Lung (tissue), 11 donors: ENCODE measurements at regions not wholly inside any gene's neighbourhood (a gene's known extent, or its start where the extent isn't known, plus 50 kb on each side); places are given as distances from the start of the nearest gene placed in this dataset.

Source experiments
- ATAC-seq: fragments of 200-7000 bp; cut with Tn5 transposase; one replicate; pipeline ENCODE4 v1.9.1; 2020; ENCODE audit warnings: moderate number of reproducible peaks; ENCODE audit not compliant: insufficient read depth, low FRiP score
- DNase-seq, 3 donors: peaks; one replicate each; pipeline ENCODE4 v3.0.0-alpha.2; 2013 to 2017
- H3K27ac ChIP-seq, 2 donors: one replicate each; pipeline ENCODE4 v1.5.1; 2013; ENCODE audit warnings: mild to moderate bottlenecking in 2 of 2, moderate library complexity in 2 of 2, control low read depth in 1 of 2, inconsistent platforms in 1 of 2, low read depth in 1 of 2, low read length in 1 of 2
- H3K27me3 ChIP-seq, 3 donors: one replicate each; pipeline ENCODE4 v1.5.1; 2013; ENCODE audit warnings: low read length in 2 of 3; ENCODE audit not compliant: control insufficient read depth in 3 of 3, insufficient read depth in 3 of 3
- H3K36me3 ChIP-seq, 4 donors: one replicate each; pipeline ENCODE4 v1.5.1; 2013; ENCODE audit warnings: low read length in 4 of 4, mild to moderate bottlenecking in 1 of 4, moderate library complexity in 1 of 4; ENCODE audit not compliant: control insufficient read depth in 4 of 4, insufficient read depth in 4 of 4
- H3K4me1 ChIP-seq, 5 donors: one replicate each; pipeline ENCODE4 v1.5.1; 2013; ENCODE audit warnings: low read length in 5 of 5, mild to moderate bottlenecking in 2 of 5, moderate library complexity in 1 of 5; ENCODE audit not compliant: control insufficient read depth in 5 of 5, insufficient read depth in 5 of 5
- H3K4me3 ChIP-seq: one replicate; pipeline ENCODE4 v1.5.1; 2013; ENCODE audit warnings: mild to moderate bottlenecking, control low read depth, moderate library complexity
- H3K9ac ChIP-seq, 2 donors: one replicate each; pipeline ENCODE4 v1.5.1; 2013; ENCODE audit warnings: low read length in 2 of 2, control low read depth in 1 of 2; ENCODE audit not compliant: insufficient read depth in 1 of 2
- H3K9me3 ChIP-seq, 4 donors: one replicate each; pipeline ENCODE4 v1.5.1; 2013; ENCODE audit warnings: low read length in 3 of 4, mild to moderate bottlenecking in 1 of 4, moderate library complexity in 1 of 4; ENCODE audit not compliant: control insufficient read depth in 4 of 4, insufficient read depth in 3 of 4
- WGBS, 2 donors: extraction: QIAGEN DNeasy Blood & Tissue Kit; methylation state at CpG; one replicate each; pipeline ENCODE4 v1.1.7; 2013; 5-methylcytosine and 5-hydroxymethylcytosine counted together
- TF ChIP-seq, protein P1 (sequence below): IDR thresholded peaks from 2 replicates; pipeline ENCODE4 v1.5.1; 2012; ENCODE audit warnings: mild to moderate bottlenecking; ENCODE audit errors: control extremely low read depth, extremely low read depth
- donor health status: control.
- donor health status: control.
- donor health status: Bipolar disorder and iron deficiency.
- donor health status: healthy.
- donor health status: DM: yes; HTN: yes; CAD: no.

DNA sequence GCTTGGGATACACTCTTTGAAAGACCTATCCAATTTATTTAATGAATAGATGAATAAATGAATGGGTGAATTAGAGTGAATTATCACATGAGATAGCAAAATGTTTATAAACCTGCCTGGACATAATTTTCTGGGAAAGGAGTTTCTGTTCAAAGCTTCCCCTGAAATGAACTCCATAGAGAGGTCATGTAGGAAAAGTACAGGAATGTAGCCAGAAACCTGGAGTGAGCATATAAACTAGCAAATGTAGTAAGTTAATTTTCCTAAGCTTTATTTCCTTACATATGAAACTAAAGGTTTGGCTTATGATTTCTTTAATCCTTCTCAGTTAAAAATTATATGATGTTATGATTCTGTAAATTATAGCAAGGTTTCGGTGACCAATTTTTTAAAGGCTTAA is 380.3 kb upstream of the RSPO3 start:
- DNase-seq (no peak), ATAC-seq (no peak)
- Histone ChIP-seq H3K27me3 (no peaks in the 10 kb centered on the region), H3K4me1 (no peaks in the 10 kb centered on the region), H3K36me3 (no peaks in the 10 kb centered on the region), H3K4me3 (no peak overlapping the region), H3K27ac (no peak overlapping the region), H3K9ac (no peak overlapping the region), H3K9me3 (no peaks in the 10 kb centered on the region)
- 87 to 97% methylated on average over 1 of the region's 1 CpG for WGBS, 2 donors
- TF ChIP-seq, protein P1, sequence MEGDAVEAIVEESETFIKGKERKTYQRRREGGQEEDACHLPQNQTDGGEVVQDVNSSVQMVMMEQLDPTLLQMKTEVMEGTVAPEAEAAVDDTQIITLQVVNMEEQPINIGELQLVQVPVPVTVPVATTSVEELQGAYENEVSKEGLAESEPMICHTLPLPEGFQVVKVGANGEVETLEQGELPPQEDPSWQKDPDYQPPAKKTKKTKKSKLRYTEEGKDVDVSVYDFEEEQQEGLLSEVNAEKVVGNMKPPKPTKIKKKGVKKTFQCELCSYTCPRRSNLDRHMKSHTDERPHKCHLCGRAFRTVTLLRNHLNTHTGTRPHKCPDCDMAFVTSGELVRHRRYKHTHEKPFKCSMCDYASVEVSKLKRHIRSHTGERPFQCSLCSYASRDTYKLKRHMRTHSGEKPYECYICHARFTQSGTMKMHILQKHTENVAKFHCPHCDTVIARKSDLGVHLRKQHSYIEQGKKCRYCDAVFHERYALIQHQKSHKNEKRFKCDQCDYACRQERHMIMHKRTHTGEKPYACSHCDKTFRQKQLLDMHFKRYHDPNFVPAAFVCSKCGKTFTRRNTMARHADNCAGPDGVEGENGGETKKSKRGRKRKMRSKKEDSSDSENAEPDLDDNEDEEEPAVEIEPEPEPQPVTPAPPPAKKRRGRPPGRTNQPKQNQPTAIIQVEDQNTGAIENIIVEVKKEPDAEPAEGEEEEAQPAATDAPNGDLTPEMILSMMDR, result no peak

DNA sequence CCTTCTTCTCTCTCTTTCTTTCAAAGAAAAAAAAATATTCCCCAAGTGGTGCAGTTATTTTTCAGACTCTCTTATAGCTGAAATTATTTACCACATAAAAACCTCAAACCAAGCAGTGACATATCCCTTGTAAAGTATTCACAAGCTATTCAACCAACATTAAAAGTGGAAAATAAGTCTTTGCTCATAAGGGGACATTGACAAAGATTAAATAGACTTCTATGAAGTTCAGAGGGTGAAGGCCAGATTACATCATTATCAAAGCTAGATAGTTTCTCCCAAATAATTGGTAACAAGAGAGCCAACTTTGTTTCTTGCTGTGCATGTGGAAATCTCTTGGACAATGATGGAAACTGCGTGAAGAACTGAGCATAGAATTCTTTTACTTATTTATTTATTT is 379.8 kb upstream of the RSPO3 start:
- DNase-seq, result no peak
- no peak overlapping the region for H3K4me3 ChIP-seq
- no peaks in the 10 kb centered on the region for H3K36me3 ChIP-seq
- whole genome bisulfite sequencing, 2 donors, result 80 to 96% methylated on average over 1 of the region's 1 CpG
- TF ChIP-seq, protein P1, result no peak
- H3K27me3 ChIP-seq, result no peaks in the 10 kb centered on the region
- no peaks in the 10 kb centered on the region for H3K4me1 ChIP-seq
- no peak for ATAC-seq
- H3K27ac ChIP-seq, result no peak overlapping the region
- no peak overlapping the region for H3K9ac ChIP-seq
- no peaks in the 10 kb centered on the region for H3K9me3 ChIP-seq

DNA sequence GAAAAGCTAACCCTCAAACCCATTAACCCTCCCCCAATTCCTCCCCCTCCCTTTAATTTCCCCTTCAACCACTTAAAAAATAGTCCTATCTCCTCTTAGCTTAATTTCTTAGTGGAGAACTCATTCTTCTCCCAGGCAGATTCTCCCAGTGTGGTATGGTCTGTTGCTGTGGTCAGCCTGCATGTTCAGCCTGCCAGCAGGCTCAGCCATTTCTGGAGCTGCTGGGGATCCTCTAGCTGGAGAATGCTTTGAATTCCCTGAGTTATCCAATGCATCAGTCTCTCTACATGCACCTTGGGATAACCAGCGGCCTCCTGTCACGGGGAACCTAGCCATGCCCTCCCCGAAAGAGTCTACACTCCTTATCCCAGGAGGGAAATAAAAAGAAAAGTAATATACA is 375.4 kb upstream of the RSPO3 start:
- Histone ChIP-seq H3K4me1 (no peaks in the 10 kb centered on the region), H3K9me3 (peaks cover 0 to 4% (median 0%) of the 10 kb centered on the region in 4 donors), H3K9ac (no peak overlapping the region), H3K27me3 (no peaks in the 10 kb centered on the region), H3K4me3 (no peak overlapping the region), H3K36me3 (no peaks in the 10 kb centered on the region), H3K27ac (no peak overlapping the region)
- no peak for ATAC-seq
- no peak for DNase-seq
- TF ChIP-seq, protein P1, result no peak
- WGBS, 2 donors, result 72 to 82% methylated on average over 3 of the region's 3 CpGs
